EH (cell line): ENCODE measurements at regions not wholly inside any gene's neighbourhood (a gene's known extent, or its start where the extent isn't known, plus 50 kb on each side); places are given as distances from the start of the nearest gene placed in this dataset.
"Not testable (repeated sequence)": the region's sequence is repeated elsewhere in the genome, so short reads cannot be mapped to it uniquely, and the experiment has no call there.

Experiments used
- DNase-seq: peaks from one replicate; pipeline ENCODE4 v3.0.0-alpha.2; 2015; ENCODE audit warnings: low read depth

- DNase-seq = peak; percentile 99
These were observed 708.8 kb downstream of the LTN1 start for GRCh38 chr21:28283641-28284490.

GRCh38 chr21:28282833-28283232, 709.8 kb downstream of the LTN1 start:
- DNase-seq = no peak

DNA sequence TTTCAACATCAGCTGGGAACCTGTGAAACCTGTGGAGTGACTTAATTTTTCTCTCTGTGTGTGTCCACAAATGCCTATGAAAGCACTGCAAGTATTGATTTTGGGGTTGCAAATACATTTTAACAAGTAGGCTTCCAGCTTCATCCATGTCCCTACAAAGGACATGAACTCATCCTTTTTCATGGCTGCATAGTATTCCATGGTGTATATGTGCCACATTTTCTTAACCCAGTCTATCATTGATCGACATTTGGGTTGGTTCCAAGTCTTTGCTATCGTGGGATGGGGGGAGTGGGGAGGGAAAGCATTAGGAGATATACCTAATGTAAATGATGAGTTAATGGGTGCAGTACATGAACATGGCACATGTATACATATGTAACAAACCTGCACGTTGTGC, 711.3 kb downstream of the LTN1 start:
- not testable (repeated sequence) for DNase-seq

DNA sequence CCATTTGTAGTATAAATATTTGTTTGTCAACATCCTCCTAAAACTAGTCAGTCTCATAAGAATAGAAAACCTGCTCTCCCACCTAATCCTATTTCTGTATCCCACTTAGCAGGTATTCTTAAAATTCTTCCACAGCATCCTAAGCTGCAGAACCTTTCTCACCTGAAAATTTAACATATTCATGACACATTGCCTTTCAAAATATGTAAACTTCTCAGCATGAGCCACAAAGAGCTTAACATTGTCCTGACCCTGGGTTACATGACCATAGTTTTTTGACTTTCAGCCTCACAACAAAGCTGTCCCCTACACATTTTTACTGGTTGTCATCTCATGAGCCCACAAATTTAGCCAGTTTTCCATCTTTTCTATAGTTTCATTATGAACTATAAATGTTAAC, 712.1 kb downstream of the LTN1 start:
- DNase-seq = no peak

GRCh38 chr21:28277324-28277723, 715.4 kb downstream of the LTN1 start:
- DNase-seq = no peak

GRCh38 chr21:28272272-28272992, 720.2 kb downstream of the LTN1 start:
- peak; percentile 40 for DNase-seq

DNA sequence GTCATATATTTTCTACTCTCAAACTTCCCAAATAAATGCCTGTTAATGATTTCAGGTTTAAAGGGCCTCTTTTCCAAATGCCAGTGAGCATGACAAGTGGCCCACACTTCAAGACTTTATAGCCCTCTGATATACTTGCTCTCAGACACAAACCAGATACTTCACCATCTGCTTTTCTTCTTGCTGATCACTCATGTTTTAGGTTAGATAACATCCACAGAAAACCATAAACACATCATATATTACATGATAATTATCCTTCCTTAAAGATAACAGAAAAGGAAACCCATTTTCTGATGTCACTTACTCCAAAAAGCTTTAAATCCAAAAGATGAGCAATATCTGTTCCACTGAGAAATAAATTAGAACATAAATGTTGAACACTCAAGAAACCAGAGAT, 723.5 kb downstream of the LTN1 start:
- no peak for DNase-seq

DNA sequence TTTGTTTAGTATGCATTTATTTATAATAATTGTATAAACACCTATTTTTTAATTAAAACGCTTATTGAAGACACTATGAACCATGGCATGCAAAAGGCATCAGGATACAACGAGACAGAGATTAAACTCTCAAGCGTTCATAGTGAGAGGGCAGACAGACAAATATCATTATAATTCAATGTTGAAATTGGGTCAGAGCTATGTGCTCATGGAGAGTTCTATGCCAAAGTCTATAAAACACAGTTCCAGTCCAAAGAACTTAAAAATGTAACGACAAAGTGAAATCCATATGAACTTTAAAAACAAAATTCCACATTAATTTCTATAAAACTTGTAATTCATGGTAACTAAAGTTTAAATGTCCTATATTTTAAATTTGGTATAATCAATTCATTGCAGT, 724.0 kb downstream of the LTN1 start:
- no peak for DNase-seq

DNA sequence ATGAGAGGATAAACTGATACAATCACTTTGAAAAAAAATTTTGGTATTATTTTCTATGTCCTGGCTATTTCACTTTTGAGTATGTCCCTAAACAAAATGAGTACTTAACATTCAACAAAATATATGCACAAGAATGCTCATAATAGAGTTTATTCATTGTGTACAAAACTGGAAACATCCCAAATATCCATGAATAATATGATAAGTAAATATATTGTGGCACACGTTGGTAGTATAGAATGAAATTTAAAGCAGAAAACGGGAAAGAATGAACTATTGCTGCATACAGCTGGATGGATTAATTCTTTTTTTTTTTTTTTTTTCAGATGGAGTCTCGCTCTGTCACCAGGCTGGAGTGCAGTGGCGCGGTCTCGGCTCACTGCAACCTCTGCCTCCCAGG, 725.2 kb downstream of the LTN1 start:
- DNase-seq = no peak

DNA sequence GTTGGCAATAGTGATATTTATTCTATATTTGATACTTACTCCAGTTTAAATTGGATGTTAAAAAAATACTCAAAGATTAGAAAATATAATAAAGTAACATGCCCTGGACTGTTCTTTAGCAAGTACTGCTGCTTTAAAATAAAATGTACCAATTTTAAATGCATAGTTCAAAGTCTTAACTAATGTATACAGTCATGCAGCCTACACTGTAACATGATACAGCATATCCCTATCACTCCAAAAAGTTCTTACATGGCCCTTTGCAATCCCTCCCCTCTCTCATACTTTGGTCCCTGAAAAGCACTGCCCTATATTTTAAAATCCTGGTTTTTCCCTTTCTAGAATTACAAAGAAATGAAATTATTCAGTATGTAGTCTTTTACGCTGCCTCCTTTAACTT, 726.6 kb downstream of the LTN1 start:
- DNase-seq = no peak

GRCh38 chr21:28263974-28264373, 728.7 kb downstream of the LTN1 start:
- no peak for DNase-seq

DNA sequence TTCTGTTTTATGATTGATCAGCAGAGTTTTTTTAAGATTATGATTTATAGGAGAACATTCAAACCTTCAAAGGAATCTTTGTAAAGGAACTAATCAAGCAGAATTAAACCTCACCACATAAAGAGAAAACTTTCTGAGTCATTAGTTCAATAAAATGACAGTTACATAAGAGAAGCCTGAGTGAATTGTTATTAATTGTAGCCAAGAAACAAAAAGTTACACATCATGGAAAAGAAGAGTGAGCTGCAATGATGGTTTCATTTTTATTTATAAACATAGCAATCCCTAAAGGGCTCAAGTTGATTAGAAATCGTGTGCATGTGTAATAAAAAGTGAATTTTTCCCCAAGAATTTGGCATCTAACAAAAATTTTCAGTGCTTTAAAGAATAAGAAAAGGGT, 731.4 kb downstream of the LTN1 start:
- peak; percentile 29 for DNase-seq

GRCh38 chr21:28257276-28257675, 735.4 kb downstream of the LTN1 start:
- peak; percentile 12 for DNase-seq

DNA sequence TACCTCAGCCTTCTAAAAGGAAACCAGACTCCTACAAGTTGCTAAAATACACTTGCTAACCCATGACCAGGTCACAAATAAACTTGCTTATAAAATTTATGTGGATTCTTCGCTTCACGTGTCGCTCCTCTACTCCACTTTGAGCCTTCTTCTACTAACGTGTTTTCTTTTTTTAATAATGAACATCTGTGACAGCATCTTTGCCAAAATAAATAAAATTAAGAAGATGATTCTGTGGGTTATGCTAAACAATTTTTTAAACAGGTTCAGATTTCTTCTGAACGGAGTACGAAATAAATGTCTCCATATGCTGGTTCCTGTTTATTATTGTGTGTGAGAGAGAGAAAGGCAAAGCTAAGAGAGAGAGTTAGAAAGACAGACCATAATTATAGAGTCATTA, 735.8 kb downstream of the LTN1 start:
- peak; percentile 50 for DNase-seq

- DNase-seq = peak; percentile 91
These were observed 736.3 kb downstream of the LTN1 start for GRCh38 chr21:28256420-28256831.

DNA sequence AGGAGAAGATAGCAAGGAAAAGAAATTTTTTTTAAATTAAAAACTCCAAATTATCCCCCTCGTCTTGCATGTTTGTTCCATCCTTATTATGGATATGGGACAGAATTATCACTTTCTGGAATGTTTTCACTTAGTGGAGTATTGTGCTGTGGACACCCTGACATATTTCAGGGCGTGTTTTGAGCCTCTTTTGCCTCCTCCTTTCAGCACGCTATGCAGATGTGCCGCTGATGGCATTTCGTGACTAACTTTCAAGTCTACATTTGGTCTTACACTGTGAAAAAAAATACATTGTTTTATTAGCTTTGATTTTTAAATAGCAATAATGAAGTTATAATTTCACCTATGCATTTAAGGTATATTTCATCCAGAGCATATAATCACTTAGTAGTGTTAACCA, 738.7 kb downstream of the LTN1 start:
- DNase-seq = no peak

GRCh38 chr21:28253338-28253737, 739.3 kb downstream of the LTN1 start:
- DNase-seq = peak; percentile 85

DNA sequence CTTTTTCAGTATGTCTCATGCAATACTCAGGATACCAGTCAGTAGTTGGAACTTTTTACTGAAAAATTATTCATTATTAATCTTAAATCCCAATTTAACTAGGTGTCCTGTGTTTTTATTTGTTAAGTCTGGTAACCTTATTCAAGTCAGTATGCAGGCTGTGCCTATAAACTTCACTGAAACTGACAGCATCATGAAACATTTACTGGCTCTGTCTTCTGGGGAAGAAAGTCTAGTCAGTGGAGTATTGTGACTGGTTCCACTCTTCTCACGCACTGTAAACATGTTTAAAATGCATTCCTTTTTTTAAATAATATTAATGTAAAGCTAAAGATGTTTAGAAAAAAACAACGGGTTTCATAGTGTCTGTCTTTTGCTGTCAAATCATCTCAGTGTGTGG, 739.7 kb downstream of the LTN1 start:
- peak; percentile 69 for DNase-seq

GRCh38 chr21:28250946-28251345, 741.7 kb downstream of the LTN1 start:
- DNase-seq = no peak

DNA sequence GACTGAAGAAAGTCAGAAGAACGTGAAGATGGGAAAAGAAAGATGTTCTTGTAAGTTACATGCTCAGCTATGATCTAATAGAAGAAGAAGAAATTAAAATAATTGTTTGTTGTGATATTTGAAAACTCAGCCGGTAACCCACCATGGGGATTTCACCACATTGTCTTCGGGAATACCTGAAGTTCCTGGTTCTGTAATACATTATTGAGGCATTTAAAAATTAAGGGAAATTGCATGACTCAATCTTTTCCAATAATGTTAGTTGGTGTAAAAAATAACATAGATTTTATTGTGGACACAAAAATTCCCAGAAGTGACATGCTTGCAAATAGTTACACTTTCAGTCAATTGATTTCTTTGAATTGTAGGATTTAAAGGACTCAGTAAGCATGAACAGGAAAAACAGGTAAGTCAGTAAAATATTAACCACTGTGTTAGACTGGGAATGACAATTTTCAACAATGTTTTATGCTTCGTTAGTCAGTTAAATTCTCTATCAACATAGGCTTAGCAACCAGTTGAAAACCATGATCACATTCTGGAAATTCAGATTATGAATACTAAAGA, 745.1 kb downstream of the LTN1 start:
- DNase-seq = no peak

DNA sequence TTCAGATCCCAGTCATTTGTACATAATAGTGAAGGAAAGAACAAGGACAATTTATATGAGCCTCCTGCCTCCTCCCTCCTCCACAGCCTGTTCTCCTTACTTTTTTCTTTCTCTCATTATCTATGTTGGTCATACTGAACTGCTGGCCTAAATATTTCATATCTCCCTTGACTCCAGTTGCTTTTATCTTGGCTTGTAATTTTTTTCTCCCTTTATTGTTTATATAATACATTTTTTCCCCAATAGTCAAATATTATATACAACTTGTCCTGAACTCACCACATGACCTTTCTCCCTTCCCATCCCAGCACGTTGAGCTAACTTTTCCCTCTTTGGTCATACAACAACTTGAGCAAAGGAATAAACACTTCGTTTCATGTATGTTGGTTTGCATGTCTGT, 752.1 kb downstream of the LTN1 start:
- DNase-seq = peak; percentile 39

DNA sequence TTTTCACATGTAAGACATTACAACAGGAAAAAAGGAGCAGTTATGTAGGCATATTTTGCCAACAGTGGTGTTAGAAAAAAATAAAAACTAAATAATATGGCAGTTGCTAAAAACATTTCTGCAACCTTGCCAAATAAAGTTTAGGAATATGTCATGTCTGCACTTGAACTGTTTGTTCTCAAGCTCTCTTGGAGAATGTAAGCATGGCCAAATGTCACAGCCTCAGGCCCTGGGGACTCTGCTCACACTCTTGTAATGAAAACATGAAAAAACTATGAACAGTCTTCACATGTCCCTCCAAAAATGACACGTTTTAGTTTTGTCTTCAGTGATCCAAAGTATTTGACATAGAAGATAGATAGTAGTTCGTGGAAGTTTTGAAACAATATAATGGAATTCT, 753.3 kb downstream of the LTN1 start:
- no peak for DNase-seq

GRCh38 chr21:28237661-28238060, 755.0 kb downstream of the LTN1 start:
- DNase-seq = no peak
